Endodermal cell (in vitro differentiated cells): ENCODE measurements at regions not wholly inside any gene's neighbourhood (a gene's known extent, or its start where the extent isn't known, plus 50 kb on each side); places are given as distances from the start of the nearest gene placed in this dataset.

ENCODE experiments used
- DNase-seq: peaks from one replicate; pipeline ENCODE4 v3.0.0-alpha.2; 2017
- H3K27ac ChIP-seq: 2 replicates; pipeline ENCODE4 v1.5.1; 2013; ENCODE audit warnings: mild to moderate bottlenecking, low read depth, low read length, moderate library complexity
- H3K27me3 ChIP-seq: 2 replicates; pipeline ENCODE4 v1.6.1; 2013; ENCODE audit warnings: mild to moderate bottlenecking, low read length, moderate library complexity; ENCODE audit not compliant: insufficient read depth, control insufficient read depth, poor library complexity, severe bottlenecking
- H3K36me3 ChIP-seq: 2 replicates; pipeline ENCODE4 v1.7.0; 2013; ENCODE audit warnings: mild to moderate bottlenecking, low read length, moderate library complexity; ENCODE audit not compliant: control insufficient read depth, insufficient read depth
- H3K4me1 ChIP-seq: one replicate; pipeline ENCODE4 v1.7.0; 2013; ENCODE audit warnings: low read length; ENCODE audit not compliant: control insufficient read depth, insufficient read depth
- H3K4me3 ChIP-seq: 2 replicates; pipeline ENCODE4 v1.5.1; 2013; ENCODE audit warnings: mild to moderate bottlenecking, low read length, moderate library complexity
- H3K9ac ChIP-seq: 2 replicates; pipeline ENCODE4 v1.6.1; 2013; ENCODE audit warnings: mild to moderate bottlenecking, low read length, moderate library complexity; ENCODE audit not compliant: poor library complexity, severe bottlenecking; ENCODE audit errors: extremely low read depth
- H3K9me3 ChIP-seq: 2 replicates; pipeline ENCODE4 v1.6.1; 2013; ENCODE audit warnings: mild to moderate bottlenecking, low read length, moderate library complexity; ENCODE audit not compliant: control insufficient read depth
- H3K27ac Mint-ChIP-seq: 2 replicates; pipeline ENCODE4 v1.8.0; 2020; ENCODE audit warnings: mixed read lengths
- H3K27me3 Mint-ChIP-seq: 2 replicates; pipeline ENCODE4 v1.8.0; 2021; ENCODE audit warnings: mild to moderate bottlenecking, mixed read lengths; ENCODE audit not compliant: insufficient read depth
- H3K36me3 Mint-ChIP-seq: 2 replicates; pipeline ENCODE4 v1.8.0; 2020; ENCODE audit warnings: low read depth, mixed read lengths
- H3K4me1 Mint-ChIP-seq: 2 replicates; pipeline ENCODE4 v1.8.0; 2020; ENCODE audit warnings: mixed read lengths
- H3K4me3 Mint-ChIP-seq: 2 replicates; pipeline ENCODE4 v1.8.0; 2020; ENCODE audit warnings: mild to moderate bottlenecking, moderate library complexity, mixed read lengths
- H3K9me3 Mint-ChIP-seq: 2 replicates; pipeline ENCODE4 v1.8.0; 2020; ENCODE audit warnings: mild to moderate bottlenecking, mixed read lengths
- CTCF ChIP-seq: fragments of 200-600 bp; sonication (generic); conservative IDR thresholded peaks from 2 replicates; pipeline ENCODE4 v1.5.0; 2021; ENCODE audit warnings: antibody characterized with exemption, mild to moderate bottlenecking
- WGBS, 2 experiments: methylation state at CpG; one replicate each; pipeline versions ENCODE4 v1.1.5 to v1.1.7; 2013; ENCODE audit warnings: missing lambda C conversion rate in 2 of 2, mixed read lengths in 1 of 2; ENCODE audit not compliant: insufficient coverage in 1 of 2, insufficient read length in 1 of 2; 5-methylcytosine and 5-hydroxymethylcytosine counted together

GRCh38 chr16:11403534-11403795, 58.2 kb downstream of the RMI2 start:
- Histone ChIP-seq H3K27me3 (no peaks in the 10 kb centered on the region), H3K4me3 (no peak overlapping the region), H3K27ac (no peak overlapping the region), H3K9me3 (no peaks in the 10 kb centered on the region), H3K4me1 (no peaks in the 10 kb centered on the region), H3K36me3 (no peaks in the 10 kb centered on the region), H3K9ac (no peak overlapping the region)
- H3K4me3 Mint-ChIP-seq: no peak overlapping the region
- no peaks in the 10 kb centered on the region for H3K27me3 Mint-ChIP-seq
- peak; percentile 44 for DNase-seq
- no peak overlapping the region for H3K27ac Mint-ChIP-seq
- H3K36me3 Mint-ChIP-seq: no peaks in the 10 kb centered on the region
- no peaks in the 10 kb centered on the region for H3K9me3 Mint-ChIP-seq
- 86 to 94% methylated on average over 3 of the region's 3 CpGs for WGBS, 2 experiments
- no peak for TF ChIP-seq CTCF
- H3K4me1 Mint-ChIP-seq: peaks cover 2% of the 10 kb centered on the region

GRCh38 chr16:11403920-11404319, 58.7 kb downstream of the RMI2 start:
- no peaks in the 10 kb centered on the region for H3K27me3 ChIP-seq
- no peak overlapping the region for H3K4me3 ChIP-seq
- no peak for TF ChIP-seq CTCF
- H3K4me1 ChIP-seq: no peaks in the 10 kb centered on the region
- Mint-ChIP-seq H3K27ac (no peak overlapping the region), H3K36me3 (no peaks in the 10 kb centered on the region), H3K9me3 (no peaks in the 10 kb centered on the region), H3K27me3 (no peaks in the 10 kb centered on the region), H3K4me1 (peaks cover 2% of the 10 kb centered on the region), H3K4me3 (no peak overlapping the region)
- H3K27ac ChIP-seq: no peak overlapping the region
- peak; percentile 39 for DNase-seq
- no peak overlapping the region for H3K9ac ChIP-seq
- no peaks in the 10 kb centered on the region for H3K36me3 ChIP-seq
- no peaks in the 10 kb centered on the region for H3K9me3 ChIP-seq
- 91 to 96% methylated on average over 3 to 6 of the region's 6 CpGs for WGBS, 2 experiments

- H3K9me3 ChIP-seq: no peaks in the 10 kb centered on the region
- H3K36me3 ChIP-seq: no peaks in the 10 kb centered on the region
- 91 to 94% methylated on average over 10 to 12 of the region's 12 CpGs for WGBS, 2 experiments
Measured at GRCh38 chr16:11404603-11405002, 59.3 kb downstream of the RMI2 start.

More at GRCh38 chr16:11404603-11405002, 59.3 kb downstream of the RMI2 start:
- Histone ChIP-seq H3K9ac (no peak overlapping the region), H3K27ac (no peak overlapping the region), H3K4me3 (no peak overlapping the region), H3K4me1 (no peaks in the 10 kb centered on the region), H3K27me3 (no peaks in the 10 kb centered on the region)
- Mint-ChIP-seq H3K4me3 (no peak overlapping the region), H3K27ac (no peak overlapping the region), H3K36me3 (no peaks in the 10 kb centered on the region), H3K27me3 (no peaks in the 10 kb centered on the region), H3K9me3 (no peaks in the 10 kb centered on the region), H3K4me1 (peaks cover 2% of the 10 kb centered on the region)
- no peak for TF ChIP-seq CTCF
- DNase-seq: no peak
